ENCODE measurements at regions not wholly inside any gene's neighbourhood (a gene's known extent, or its start where the extent isn't known, plus 50 kb on each side); places are given as distances from the start of the nearest gene placed in this dataset.

DNA sequence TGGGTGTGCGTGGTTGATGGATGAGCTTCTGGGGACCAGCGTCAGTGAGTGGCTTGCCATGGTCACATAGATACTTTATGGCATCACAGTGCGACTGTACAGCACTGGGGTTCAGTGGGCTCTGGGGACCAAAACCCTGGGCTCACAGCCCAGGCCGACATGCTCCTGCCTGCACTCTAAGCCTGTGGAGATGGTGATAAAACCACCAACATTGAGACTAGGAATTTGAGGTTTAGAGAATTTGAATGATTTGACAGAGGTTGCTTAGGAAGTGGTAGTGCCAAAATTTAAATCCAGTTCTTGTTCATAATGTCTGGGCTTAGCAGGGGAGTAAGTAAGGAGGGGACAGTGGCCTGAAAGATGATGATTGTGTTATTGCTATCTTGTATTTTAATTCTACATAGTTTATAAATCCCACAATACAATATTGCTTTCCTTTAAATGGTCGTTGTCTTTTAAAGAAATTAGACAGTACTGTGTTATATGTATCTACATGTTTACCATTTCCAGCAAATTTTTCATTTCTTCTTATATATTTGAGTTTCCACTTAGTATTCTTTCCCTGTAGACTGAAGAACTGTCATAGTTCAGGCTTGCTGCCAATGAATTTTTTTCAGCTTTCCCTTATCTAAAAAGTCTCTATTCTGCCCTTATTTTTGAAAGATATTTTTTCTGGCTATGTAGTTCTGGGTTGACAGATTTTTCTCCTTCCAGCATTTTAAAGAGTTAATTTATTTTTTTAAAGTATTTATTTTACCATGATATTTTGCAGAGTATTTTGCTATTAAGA is 235.4 kb upstream of the RGMA start:
- H3K4me2 ChIP-seq: no peak overlapping the region
- H3K27ac ChIP-seq: no peak overlapping the region
- no peak overlapping the region for H3K4me3 ChIP-seq
- no peaks in the 10 kb centered on the region for H3K27me3 ChIP-seq
- no peak overlapping the region for H3K9ac ChIP-seq
- H4K20me1 ChIP-seq: no peaks in the 10 kb centered on the region
- H3K4me1 ChIP-seq: peaks cover 12% of the 10 kb centered on the region
- no peak for TF ChIP-seq Cebpa-rat (IDR thresholded peaks at IDR 0.05)
- no peaks in the 10 kb centered on the region for H3K9me3 ChIP-seq
- H3K36me3 ChIP-seq: no peaks in the 10 kb centered on the region

- Histone ChIP-seq H3K4me3 (no peak overlapping the region), H3K4me2 (no peak overlapping the region; the same call in 1 of the 2 replicates), H3K9ac (no peak overlapping the region), H3K9me3 (no peaks in the 10 kb centered on the region), H3K27ac (no peak overlapping the region), H3K27me3 (no peaks in the 10 kb centered on the region), H3K4me1 (peaks cover 9% of the 10 kb centered on the region), H3K36me3 (no peaks in the 10 kb centered on the region), H4K20me1 (no peaks in the 10 kb centered on the region)
- TF ChIP-seq Cebpa-rat (IDR thresholded peaks at IDR 0.05): no peak
These were observed 232.9 kb upstream of the RGMA start for GRCh38 chr15:93321881-93322282.

DNA sequence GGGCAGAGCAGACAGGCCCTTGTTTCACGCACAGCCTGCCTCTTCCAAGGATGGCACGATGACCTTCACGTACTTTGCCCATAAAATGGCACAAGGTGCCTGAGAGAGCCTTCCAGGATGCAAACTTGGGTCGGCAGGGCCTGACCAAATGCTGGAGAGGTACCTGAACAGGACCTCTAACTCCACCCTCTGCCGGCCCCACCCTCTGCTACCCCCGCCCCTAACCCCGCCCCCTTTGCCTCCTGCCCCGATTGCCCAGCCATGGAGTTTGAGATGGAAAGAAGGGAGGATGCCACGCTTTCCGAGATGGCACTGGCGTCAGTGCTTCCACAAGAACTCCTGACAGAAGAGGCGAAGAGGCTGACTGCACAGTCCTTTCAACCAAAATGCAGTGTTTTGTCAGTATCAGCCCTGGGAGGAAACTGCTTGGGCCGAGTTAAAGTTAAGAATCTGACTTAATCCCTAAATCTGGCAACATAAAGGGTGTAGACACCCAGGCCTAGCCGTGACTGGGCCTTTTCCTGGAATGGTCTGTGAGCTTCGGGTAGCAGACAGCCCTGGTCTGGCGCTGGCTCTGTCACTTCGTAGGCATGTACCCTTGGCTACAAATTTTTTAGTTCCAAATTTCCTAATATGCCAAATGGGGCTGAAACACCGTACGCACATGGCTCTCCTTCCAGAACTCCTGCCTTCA is 230.3 kb upstream of the RGMA start:
- Histone ChIP-seq H3K9ac (no peak overlapping the region), H3K9me3 (peaks cover 14% of the 10 kb centered on the region)

DNA sequence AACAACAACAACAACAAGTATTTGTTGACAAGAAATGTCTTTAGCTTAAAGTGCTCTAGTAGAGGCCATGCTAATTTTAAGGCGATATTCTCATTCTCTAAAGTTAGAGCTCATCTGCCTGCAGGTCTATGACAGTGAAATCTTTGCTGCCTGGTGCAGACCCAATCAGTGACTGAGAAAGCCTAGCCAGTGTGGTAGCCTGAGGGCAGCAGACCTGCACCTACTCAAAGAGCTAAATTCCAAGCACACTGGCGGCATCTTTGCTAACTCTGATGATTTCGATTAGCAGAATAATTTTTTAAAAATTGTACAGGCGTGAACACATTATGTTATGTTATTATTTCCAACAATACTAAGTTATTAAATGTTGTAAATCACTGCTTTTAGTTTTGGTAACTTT is 228.8 kb upstream of the RGMA start:
- no peak overlapping the region for H3K4me2 ChIP-seq
- no peak overlapping the region for H3K9ac ChIP-seq
- no peak overlapping the region for H3K4me3 ChIP-seq
- no peak for TF ChIP-seq Cebpa-rat (IDR thresholded peaks at IDR 0.05)
- H3K36me3 ChIP-seq: no peaks in the 10 kb centered on the region
- no peaks in the 10 kb centered on the region for H3K27me3 ChIP-seq
- no peaks in the 10 kb centered on the region for H3K4me1 ChIP-seq
- H3K9me3 ChIP-seq: peaks cover 15% of the 10 kb centered on the region
- H4K20me1 ChIP-seq: no peaks in the 10 kb centered on the region
- H3K27ac ChIP-seq: no peak overlapping the region

More for the DNA sequence above, 230.3 kb upstream of the RGMA start:
- no peak overlapping the region for H3K27ac ChIP-seq
- no peaks in the 10 kb centered on the region for H3K27me3 ChIP-seq
- no peaks in the 10 kb centered on the region for H3K36me3 ChIP-seq
- H4K20me1 ChIP-seq: no peaks in the 10 kb centered on the region
- no peaks in the 10 kb centered on the region for H3K4me1 ChIP-seq
- no peak overlapping the region for H3K4me2 ChIP-seq
- no peak overlapping the region for H3K4me3 ChIP-seq
- TF ChIP-seq Cebpa-rat (IDR thresholded peaks at IDR 0.05): no peak

DNA sequence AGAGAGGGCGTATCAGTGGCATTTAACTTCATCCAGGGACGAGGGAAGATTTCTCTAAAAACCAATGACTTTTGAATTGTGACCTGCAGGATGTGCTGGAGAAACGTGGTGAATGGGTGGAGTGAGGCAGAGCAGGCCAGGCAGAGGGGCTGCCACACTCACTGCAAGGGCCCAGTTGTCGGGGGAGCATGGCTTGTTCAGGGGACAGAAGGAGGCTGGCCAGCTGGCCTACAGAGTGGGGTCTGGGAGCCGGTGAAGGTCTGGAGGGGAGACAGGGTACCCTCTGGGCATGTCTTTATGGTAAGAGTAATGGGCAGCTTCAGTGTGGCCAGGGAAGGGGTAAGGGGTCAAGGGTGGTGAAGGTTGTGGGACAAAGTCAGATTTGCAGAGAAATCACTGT is 225.2 kb upstream of the RGMA start:
- Histone ChIP-seq H3K4me2 (no peak overlapping the region), H3K9ac (no peak overlapping the region), H3K36me3 (no peaks in the 10 kb centered on the region), H3K9me3 (peaks cover 15% of the 10 kb centered on the region), H3K27ac (no peak overlapping the region), H3K4me3 (no peak overlapping the region), H3K27me3 (no peaks in the 10 kb centered on the region), H4K20me1 (no peaks in the 10 kb centered on the region), H3K4me1 (no peaks in the 10 kb centered on the region)
- no peak for TF ChIP-seq Cebpa-rat (IDR thresholded peaks at IDR 0.05)

DNA sequence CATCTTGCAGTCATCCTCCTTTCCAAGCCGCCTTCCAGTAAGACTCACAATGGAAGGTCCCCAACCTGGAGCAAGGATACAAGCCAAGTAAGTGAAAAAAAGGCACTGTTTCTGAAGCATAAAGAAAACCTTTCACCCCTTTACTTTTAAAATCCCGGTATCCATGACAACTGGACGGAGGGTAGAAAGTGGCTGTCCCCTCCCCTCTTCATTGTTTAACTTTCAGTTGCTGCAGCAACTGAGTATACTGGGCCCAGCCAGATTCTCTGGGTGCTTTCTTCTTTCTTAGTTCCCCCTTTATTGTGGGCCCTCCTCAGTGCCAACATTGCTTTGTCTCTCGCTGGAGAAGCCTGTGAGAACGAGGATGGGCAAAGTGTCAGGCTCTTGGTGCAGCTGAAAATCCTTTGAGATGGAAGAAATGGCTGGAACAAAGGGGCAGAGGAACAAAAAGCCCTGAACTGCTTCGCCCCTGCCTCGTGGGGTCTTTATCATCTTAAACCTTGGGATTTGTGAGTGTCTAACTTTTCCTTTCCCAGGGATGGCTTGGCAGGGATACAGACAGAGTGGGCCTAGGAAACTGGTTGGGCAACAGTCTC is 224.0 kb upstream of the RGMA start:
- no peak for TF ChIP-seq Cebpa-rat (IDR thresholded peaks at IDR 0.05)
- H3K9ac ChIP-seq: no peak overlapping the region
- no peak overlapping the region for H3K4me2 ChIP-seq
- H3K9me3 ChIP-seq: peaks cover 15% of the 10 kb centered on the region
- no peaks in the 10 kb centered on the region for H3K27me3 ChIP-seq
- H3K36me3 ChIP-seq: no peaks in the 10 kb centered on the region
- no peak overlapping the region for H3K27ac ChIP-seq
- H3K4me3 ChIP-seq: no peak overlapping the region
- H4K20me1 ChIP-seq: no peaks in the 10 kb centered on the region
- no peaks in the 10 kb centered on the region for H3K4me1 ChIP-seq

GRCh38 chr15:93311620-93312019 is 222.6 kb upstream of the RGMA start:
- TF ChIP-seq Cebpa-rat (IDR thresholded peaks at IDR 0.05): no peak
- no peak overlapping the region for H3K27ac ChIP-seq
- H3K9me3 ChIP-seq: peaks cover 14% of the 10 kb centered on the region
- no peaks in the 10 kb centered on the region for H3K4me1 ChIP-seq
- H4K20me1 ChIP-seq: no peaks in the 10 kb centered on the region
- no peak overlapping the region for H3K4me2 ChIP-seq
- H3K9ac ChIP-seq: no peak overlapping the region
- no peaks in the 10 kb centered on the region for H3K36me3 ChIP-seq
- H3K4me3 ChIP-seq: no peak overlapping the region
- no peaks in the 10 kb centered on the region for H3K27me3 ChIP-seq

GRCh38 chr15:93308026-93308690 is 219.1 kb upstream of the RGMA start:
- H3K4me3 ChIP-seq: no peak overlapping the region
- H4K20me1 ChIP-seq: no peaks in the 10 kb centered on the region
- H3K4me1 ChIP-seq: peaks cover 9% of the 10 kb centered on the region
- no peak for TF ChIP-seq Cebpa-rat (IDR thresholded peaks at IDR 0.05)
- no peaks in the 10 kb centered on the region for H3K27me3 ChIP-seq
- H3K27ac ChIP-seq: no peak overlapping the region
- H3K9me3 ChIP-seq: peaks cover 4% of the 10 kb centered on the region; the same call in 1 of the 2 replicates
- no peaks in the 10 kb centered on the region for H3K36me3 ChIP-seq
- H3K9ac ChIP-seq: no peak overlapping the region
- no peak overlapping the region for H3K4me2 ChIP-seq

GRCh38 chr15:93307513-93307912 is 218.5 kb upstream of the RGMA start:
- no peaks in the 10 kb centered on the region for H3K36me3 ChIP-seq
- H3K27ac ChIP-seq: no peak overlapping the region
- no peak overlapping the region for H3K4me2 ChIP-seq
- H3K9me3 ChIP-seq: peaks cover 7% of the 10 kb centered on the region; the same call in 1 of the 2 replicates
- H3K9ac ChIP-seq: no peak overlapping the region
- H3K27me3 ChIP-seq: no peaks in the 10 kb centered on the region
- TF ChIP-seq Cebpa-rat (IDR thresholded peaks at IDR 0.05): no peak
- peaks cover 16% of the 10 kb centered on the region for H3K4me1 ChIP-seq
- no peaks in the 10 kb centered on the region for H4K20me1 ChIP-seq
- no peak overlapping the region for H3K4me3 ChIP-seq
